GM23338 (cell line): ENCODE measurements at regions not wholly inside any gene's neighbourhood (a gene's known extent, or its start where the extent isn't known, plus 50 kb on each side); places are given as distances from the start of the nearest gene placed in this dataset.

Source experiments
- ATAC-seq: fragments of 200-7000 bp; cut with Tn5 transposase; 3 replicates; pipeline ENCODE4 v1.9.1; 2020
- DNase-seq: peaks from one replicate; pipeline ENCODE4 v3.0.0-alpha.2; 2015; ENCODE audit warnings: low spot score
- H2AFZ ChIP-seq: fragments of 200-600 bp; sonication (generic); 2 replicates; pipeline ENCODE4 v1.8.0; 2016; ENCODE audit warnings: antibody characterized with exemption, mild to moderate bottlenecking, moderate library complexity
- H3F3A ChIP-seq: fragments of 200-600 bp; sonication (generic); replicated peaks from 2 replicates; pipeline ENCODE4 v1.8.0; 2017; ENCODE audit warnings: antibody characterized with exemption, mixed run types, low read depth
- H3K27ac ChIP-seq: fragments of 200-600 bp; sonication (generic); 2 replicates; pipeline ENCODE4 v1.6.1; 2016; ENCODE audit warnings: low read depth
- H3K27me3 ChIP-seq: fragments of 200-600 bp; sonication (generic); 2 replicates; pipeline ENCODE4 v1.8.0; 2016; ENCODE audit warnings: mild to moderate bottlenecking, mixed run types, moderate library complexity; ENCODE audit not compliant: insufficient read depth
- H3K36me3 ChIP-seq: fragments of 200-600 bp; sonication (generic); 2 replicates; pipeline ENCODE4 v1.8.0; 2016; ENCODE audit warnings: mild to moderate bottlenecking; ENCODE audit not compliant: insufficient read depth
- H3K4me1 ChIP-seq: fragments of 200-600 bp; sonication (generic); 2 replicates; pipeline ENCODE4 v1.8.0; 2016; ENCODE audit warnings: mild to moderate bottlenecking, moderate library complexity; ENCODE audit not compliant: insufficient read depth
- H3K4me2 ChIP-seq: fragments of 200-600 bp; sonication (generic); 2 replicates; pipeline ENCODE4 v1.7.1; 2017; ENCODE audit warnings: mixed run types
- H3K4me3 ChIP-seq: fragments of 200-600 bp; sonication (generic); 2 replicates; pipeline ENCODE4 v1.6.1; 2016; ENCODE audit warnings: mixed run types
- H3K79me2 ChIP-seq: fragments of 200-600 bp; sonication (generic); replicated peaks from 2 replicates; pipeline ENCODE4 v1.8.0; 2017; ENCODE audit warnings: mild to moderate bottlenecking; ENCODE audit not compliant: insufficient read depth
- H3K9me2 ChIP-seq: fragments of 200-600 bp; sonication (generic); 2 replicates; pipeline ENCODE4 v1.8.0; 2017; ENCODE audit not compliant: insufficient read depth
- H4K20me1 ChIP-seq: fragments of 200-600 bp; sonication (generic); replicated peaks from 2 replicates; pipeline ENCODE4 v1.8.0; 2017; ENCODE audit warnings: mild to moderate bottlenecking; ENCODE audit not compliant: insufficient read depth
- H3K27ac Mint-ChIP-seq: 2 replicates; pipeline ENCODE4 v1.8.0; 2020; ENCODE audit warnings: inconsistent platforms, mild to moderate bottlenecking, moderate library complexity, mixed read lengths
- H3K27me3 Mint-ChIP-seq: 3 replicates; pipeline ENCODE4 v1.8.0; 2022; ENCODE audit warnings: low read depth, mild to moderate bottlenecking, moderate library complexity, mixed read lengths, inconsistent platforms; ENCODE audit not compliant: insufficient read depth, poor library complexity
- H3K36me3 Mint-ChIP-seq: 3 replicates; pipeline ENCODE4 v1.8.0; 2021; ENCODE audit warnings: low read depth, mild to moderate bottlenecking, inconsistent platforms, moderate library complexity, mixed read lengths
- H3K4me1 Mint-ChIP-seq: 3 replicates; pipeline ENCODE4 v1.8.0; 2020; ENCODE audit warnings: mild to moderate bottlenecking, inconsistent platforms, mixed read lengths
- H3K4me3 Mint-ChIP-seq: 3 replicates; pipeline ENCODE4 v1.8.0; 2021; ENCODE audit warnings: moderate library complexity, mild to moderate bottlenecking, inconsistent platforms, mixed read lengths
- H3K9me3 Mint-ChIP-seq: 3 replicates; pipeline ENCODE4 v1.8.0; 2020; ENCODE audit warnings: moderate library complexity, mild to moderate bottlenecking, inconsistent platforms, mixed read lengths
- EZH2phosphoT487 ChIP-seq: fragments of 200-600 bp; sonication (generic); IDR thresholded peaks from one replicate; pipeline ENCODE4 v1.8.1; 2018; ENCODE audit warnings: antibody characterized with exemption; ENCODE audit not compliant: unreplicated experiment
- JUNB ChIP-seq: IDR thresholded peaks from one replicate; pipeline ENCODE4 v1.6.1; 2016; ENCODE audit warnings: antibody characterized with exemption; ENCODE audit not compliant: unreplicated experiment
- STAT1 ChIP-seq: IDR thresholded peaks from one replicate; pipeline ENCODE4 v1.6.1; 2016; ENCODE audit warnings: antibody characterized with exemption; ENCODE audit not compliant: unreplicated experiment
- ZNF331 ChIP-seq: fragments of 250-450 bp; sonication (Bioruptor Pico); IDR thresholded peaks from 2 replicates; pipeline ENCODE4 v1.5.0; 2020; ENCODE audit warnings: low read depth, mild to moderate bottlenecking, moderate library complexity
- TF ChIP-seq, protein P1 (sequence below), 2 experiments: fragments of 200-600 bp in 1 of 2; sonication (generic) in 1 of 2; conservative IDR thresholded peaks; 2 replicates each; pipeline versions ENCODE4 v1.5.1 to v1.6.1; 2016 to 2017; ENCODE audit warnings: antibody characterized with exemption in 2 of 2, low read depth in 2 of 2, mild to moderate bottlenecking in 2 of 2, moderate library complexity in 1 of 2
- TF ChIP-seq, protein P2 (sequence below): fragments of 250-450 bp; sonication (Bioruptor Pico); IDR thresholded peaks from 2 replicates; pipeline ENCODE4 v1.5.0; 2020; ENCODE audit warnings: mild to moderate bottlenecking, moderate library complexity

DNA sequence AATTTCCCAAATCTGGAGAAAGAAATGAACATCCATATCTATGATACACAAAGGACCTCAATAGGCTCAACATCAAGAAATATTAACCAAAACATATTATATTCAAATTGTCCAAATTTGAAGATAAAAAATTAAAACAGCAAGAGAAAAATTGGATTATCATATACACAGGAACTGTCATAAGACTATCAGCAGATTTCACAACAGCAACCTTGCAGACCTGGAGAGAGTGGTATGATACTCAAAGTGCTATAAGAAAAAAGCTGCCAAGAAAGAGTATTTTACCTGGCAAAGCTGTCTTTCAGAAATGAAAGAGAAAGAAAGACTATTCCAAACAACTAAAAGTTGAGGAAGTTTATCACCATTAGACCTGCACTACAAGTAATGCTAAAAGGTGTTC is 711.9 kb upstream of the RAB6C start:
- peaks cover 1% of the 10 kb centered on the region for H3K27me3 Mint-ChIP-seq
- Histone ChIP-seq H3K9me2 (no peaks in the 10 kb centered on the region), H3K4me1 (no peaks in the 10 kb centered on the region), H2AFZ (no peak overlapping the region), H3K27ac (no peak overlapping the region), H3K4me2 (no peak overlapping the region), H3K27me3 (no peaks in the 10 kb centered on the region), H4K20me1 (no peaks in the 10 kb centered on the region), H3F3A (no peaks in the 10 kb centered on the region), H3K79me2 (no peaks in the 10 kb centered on the region), H3K36me3 (no peaks in the 10 kb centered on the region), H3K4me3 (no peak overlapping the region)
- TF ChIP-seq STAT1 (no peak), ZNF331 (CRISPR knock-in tag) (no peak), EZH2phosphoT487 (no peak), JUNB (no peak)
- TF ChIP-seq, protein P1, sequence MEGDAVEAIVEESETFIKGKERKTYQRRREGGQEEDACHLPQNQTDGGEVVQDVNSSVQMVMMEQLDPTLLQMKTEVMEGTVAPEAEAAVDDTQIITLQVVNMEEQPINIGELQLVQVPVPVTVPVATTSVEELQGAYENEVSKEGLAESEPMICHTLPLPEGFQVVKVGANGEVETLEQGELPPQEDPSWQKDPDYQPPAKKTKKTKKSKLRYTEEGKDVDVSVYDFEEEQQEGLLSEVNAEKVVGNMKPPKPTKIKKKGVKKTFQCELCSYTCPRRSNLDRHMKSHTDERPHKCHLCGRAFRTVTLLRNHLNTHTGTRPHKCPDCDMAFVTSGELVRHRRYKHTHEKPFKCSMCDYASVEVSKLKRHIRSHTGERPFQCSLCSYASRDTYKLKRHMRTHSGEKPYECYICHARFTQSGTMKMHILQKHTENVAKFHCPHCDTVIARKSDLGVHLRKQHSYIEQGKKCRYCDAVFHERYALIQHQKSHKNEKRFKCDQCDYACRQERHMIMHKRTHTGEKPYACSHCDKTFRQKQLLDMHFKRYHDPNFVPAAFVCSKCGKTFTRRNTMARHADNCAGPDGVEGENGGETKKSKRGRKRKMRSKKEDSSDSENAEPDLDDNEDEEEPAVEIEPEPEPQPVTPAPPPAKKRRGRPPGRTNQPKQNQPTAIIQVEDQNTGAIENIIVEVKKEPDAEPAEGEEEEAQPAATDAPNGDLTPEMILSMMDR (conservative IDR thresholded peaks at IDR 0.05; ENCODE audit: low read depth in 2 of 2) = no peak
- TF ChIP-seq, protein P2, sequence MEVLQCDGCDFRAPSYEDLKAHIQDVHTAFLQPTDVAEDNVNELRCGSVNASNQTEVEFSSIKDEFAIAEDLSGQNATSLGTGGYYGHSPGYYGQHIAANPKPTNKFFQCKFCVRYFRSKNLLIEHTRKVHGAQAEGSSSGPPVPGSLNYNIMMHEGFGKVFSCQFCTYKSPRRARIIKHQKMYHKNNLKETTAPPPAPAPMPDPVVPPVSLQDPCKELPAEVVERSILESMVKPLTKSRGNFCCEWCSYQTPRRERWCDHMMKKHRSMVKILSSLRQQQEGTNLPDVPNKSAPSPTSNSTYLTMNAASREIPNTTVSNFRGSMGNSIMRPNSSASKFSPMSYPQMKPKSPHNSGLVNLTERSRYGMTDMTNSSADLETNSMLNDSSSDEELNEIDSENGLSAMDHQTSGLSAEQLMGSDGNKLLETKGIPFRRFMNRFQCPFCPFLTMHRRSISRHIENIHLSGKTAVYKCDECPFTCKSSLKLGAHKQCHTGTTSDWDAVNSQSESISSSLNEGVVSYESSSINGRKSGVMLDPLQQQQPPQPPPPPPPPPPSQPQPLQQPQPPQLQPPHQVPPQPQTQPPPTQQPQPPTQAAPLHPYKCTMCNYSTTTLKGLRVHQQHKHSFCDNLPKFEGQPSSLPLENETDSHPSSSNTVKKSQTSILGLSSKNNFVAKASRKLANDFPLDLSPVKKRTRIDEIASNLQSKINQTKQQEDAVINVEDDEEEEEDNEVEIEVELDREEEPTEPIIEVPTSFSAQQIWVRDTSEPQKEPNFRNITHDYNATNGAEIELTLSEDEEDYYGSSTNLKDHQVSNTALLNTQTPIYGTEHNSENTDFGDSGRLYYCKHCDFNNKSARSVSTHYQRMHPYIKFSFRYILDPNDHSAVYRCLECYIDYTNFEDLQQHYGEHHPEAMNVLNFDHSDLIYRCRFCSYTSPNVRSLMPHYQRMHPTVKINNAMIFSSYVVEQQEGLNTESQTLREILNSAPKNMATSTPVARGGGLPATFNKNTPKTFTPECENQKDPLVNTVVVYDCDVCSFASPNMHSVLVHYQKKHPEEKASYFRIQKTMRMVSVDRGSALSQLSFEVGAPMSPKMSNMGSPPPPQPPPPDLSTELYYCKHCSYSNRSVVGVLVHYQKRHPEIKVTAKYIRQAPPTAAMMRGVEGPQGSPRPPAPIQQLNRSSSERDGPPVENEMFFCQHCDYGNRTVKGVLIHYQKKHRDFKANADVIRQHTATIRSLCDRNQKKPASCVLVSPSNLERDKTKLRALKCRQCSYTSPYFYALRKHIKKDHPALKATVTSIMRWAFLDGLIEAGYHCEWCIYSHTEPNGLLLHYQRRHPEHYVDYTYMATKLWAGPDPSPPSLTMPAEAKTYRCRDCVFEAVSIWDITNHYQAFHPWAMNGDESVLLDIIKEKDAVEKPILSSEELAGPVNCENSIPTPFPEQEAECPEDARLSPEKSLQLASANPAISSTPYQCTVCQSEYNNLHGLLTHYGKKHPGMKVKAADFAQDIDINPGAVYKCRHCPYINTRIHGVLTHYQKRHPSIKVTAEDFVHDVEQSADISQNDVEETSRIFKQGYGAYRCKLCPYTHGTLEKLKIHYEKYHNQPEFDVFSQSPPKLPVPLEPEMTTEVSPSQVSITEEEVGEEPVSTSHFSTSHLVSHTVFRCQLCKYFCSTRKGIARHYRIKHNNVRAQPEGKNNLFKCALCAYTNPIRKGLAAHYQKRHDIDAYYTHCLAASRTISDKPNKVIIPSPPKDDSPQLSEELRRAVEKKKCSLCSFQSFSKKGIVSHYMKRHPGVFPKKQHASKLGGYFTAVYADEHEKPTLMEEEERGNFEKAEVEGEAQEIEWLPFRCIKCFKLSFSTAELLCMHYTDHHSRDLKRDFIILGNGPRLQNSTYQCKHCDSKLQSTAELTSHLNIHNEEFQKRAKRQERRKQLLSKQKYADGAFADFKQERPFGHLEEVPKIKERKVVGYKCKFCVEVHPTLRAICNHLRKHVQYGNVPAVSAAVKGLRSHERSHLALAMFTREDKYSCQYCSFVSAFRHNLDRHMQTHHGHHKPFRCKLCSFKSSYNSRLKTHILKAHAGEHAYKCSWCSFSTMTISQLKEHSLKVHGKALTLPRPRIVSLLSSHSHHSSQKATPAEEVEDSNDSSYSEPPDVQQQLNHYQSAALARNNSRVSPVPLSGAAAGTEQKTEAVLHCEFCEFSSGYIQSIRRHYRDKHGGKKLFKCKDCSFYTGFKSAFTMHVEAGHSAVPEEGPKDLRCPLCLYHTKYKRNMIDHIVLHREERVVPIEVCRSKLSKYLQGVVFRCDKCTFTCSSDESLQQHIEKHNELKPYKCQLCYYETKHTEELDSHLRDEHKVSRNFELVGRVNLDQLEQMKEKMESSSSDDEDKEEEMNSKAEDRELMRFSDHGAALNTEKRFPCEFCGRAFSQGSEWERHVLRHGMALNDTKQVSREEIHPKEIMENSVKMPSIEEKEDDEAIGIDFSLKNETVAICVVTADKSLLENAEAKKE = no peak
- peaks cover 48% of the 10 kb centered on the region for H3K9me3 Mint-ChIP-seq
- ATAC-seq (no peak), DNase-seq (no peak)
- no peak overlapping the region for H3K27ac Mint-ChIP-seq
- H3K4me1 Mint-ChIP-seq = no peaks in the 10 kb centered on the region
- H3K36me3 Mint-ChIP-seq = peaks cover 4% of the 10 kb centered on the region; the same call in 2 of the 3 replicates
- H3K4me3 Mint-ChIP-seq = no peak overlapping the region
